ENCODE measurements at regions not wholly inside any gene's neighbourhood (a gene's known extent, or its start where the extent isn't known, plus 50 kb on each side); places are given as distances from the start of the nearest gene placed in this dataset.

DNA sequence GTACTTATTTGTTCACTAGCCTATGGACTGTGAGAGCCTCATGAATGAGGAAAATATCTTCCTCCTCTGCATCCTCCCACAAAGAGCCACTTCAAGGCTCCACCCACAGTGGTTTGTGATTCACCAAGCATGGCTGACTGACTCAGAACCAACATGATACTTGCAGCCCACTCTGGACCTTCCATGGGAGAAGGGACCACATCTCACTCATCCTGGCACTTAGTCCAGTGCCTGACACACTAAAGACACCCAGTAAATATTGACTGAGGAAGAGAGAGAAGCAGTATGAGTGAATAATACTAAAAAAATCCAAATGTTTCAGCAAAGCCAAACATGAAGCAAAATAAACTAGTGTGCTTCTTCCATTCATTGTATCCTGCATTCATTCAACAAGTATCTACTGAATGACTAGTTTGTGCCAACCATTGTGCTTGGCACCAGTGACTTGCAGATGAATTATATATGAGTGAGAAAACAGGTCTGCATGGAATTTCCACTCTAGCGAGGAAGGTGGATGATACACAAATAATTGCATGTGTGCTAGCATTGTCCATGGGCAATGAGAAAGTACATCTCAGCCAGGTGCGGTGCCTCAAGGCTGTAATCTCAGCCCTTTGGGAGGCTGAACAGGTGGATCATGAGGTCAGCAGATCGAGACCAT lies 54.9 kb upstream of the BLID start:
- TF ChIP-seq, protein P1, sequence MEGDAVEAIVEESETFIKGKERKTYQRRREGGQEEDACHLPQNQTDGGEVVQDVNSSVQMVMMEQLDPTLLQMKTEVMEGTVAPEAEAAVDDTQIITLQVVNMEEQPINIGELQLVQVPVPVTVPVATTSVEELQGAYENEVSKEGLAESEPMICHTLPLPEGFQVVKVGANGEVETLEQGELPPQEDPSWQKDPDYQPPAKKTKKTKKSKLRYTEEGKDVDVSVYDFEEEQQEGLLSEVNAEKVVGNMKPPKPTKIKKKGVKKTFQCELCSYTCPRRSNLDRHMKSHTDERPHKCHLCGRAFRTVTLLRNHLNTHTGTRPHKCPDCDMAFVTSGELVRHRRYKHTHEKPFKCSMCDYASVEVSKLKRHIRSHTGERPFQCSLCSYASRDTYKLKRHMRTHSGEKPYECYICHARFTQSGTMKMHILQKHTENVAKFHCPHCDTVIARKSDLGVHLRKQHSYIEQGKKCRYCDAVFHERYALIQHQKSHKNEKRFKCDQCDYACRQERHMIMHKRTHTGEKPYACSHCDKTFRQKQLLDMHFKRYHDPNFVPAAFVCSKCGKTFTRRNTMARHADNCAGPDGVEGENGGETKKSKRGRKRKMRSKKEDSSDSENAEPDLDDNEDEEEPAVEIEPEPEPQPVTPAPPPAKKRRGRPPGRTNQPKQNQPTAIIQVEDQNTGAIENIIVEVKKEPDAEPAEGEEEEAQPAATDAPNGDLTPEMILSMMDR (IDR thresholded peaks at IDR 0.05): no peak
- no peak for TF ChIP-seq EP300 (IDR thresholded peaks at IDR 0.05)
- no peak for TF ChIP-seq POLR2A (IDR thresholded peaks at IDR 0.05)

Measured in stomach (tissue), 4 donors.